Amniotic epithelial cell (primary cell): ENCODE measurements at regions not wholly inside any gene's neighbourhood (a gene's known extent, or its start where the extent isn't known, plus 50 kb on each side); places are given as distances from the start of the nearest gene placed in this dataset.

Source experiments
- DNase-seq: peaks from one replicate; pipeline ENCODE4 v3.0.0-alpha.2; 2010; ENCODE audit warnings: low read depth

DNA sequence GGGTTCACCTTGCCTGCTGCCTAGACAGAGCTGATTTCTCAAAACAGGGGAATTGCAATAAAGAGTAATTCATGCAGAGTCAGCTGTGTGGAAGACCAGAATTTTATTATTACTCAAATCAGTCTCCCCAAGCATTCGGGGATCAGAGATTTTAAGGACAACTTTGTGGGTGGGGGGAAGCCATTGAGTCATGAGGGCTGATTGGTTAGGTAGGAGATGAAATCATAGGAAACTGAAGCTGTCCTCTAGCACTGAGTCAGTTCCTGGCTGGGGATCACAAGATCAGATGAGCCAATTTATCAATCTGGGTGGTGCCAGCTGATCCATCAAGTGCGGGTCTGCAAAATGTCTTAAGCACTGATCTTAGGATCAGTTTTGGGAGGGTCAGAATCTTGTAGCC lies 159.1 kb upstream of the MAP1B start:
- DNase-seq: no peak

DNA sequence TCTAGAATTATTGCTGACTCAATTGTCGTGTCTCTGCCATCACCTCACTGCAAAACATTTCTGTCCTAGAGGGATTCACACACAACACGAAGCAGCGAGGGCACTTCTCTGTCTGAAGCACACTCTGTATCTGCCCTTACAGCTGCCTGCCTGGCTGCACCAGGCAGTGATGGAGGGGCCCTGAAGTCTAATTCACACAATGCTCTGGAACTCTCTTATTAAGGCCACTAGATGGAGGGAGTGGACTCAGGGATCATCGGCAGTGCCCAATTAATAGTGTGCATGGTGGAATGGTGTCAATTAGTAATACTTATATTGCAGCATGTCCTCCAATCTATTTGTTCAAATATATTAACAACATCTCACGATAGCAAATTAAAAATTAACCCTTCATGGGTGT lies 157.5 kb upstream of the MAP1B start:
- no peak for DNase-seq

DNA sequence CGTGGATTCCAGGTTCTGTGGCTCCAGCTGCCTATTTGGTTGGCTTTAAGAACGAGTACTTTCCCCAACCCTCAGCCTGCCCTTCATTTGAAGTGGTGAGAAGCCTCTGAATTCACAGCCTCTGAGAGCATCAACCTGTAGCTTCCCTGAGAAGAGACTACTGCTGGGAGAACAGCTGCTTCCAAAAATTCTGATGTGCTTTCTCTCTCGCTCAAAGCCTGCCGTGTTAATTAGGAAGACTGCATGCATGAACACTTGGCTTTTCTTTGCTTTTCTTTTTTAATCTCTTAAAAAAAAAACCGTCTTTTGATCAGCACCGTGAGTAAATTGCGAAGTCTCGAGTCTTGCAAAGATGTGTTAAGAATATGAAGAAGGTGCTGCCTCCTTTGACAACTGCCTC lies 153.4 kb upstream of the MAP1B start:
- DNase-seq: no peak

- DNase-seq: no peak
These were observed 152.9 kb upstream of the MAP1B start for GRCh38 chr5:71954329-71954728.

DNA sequence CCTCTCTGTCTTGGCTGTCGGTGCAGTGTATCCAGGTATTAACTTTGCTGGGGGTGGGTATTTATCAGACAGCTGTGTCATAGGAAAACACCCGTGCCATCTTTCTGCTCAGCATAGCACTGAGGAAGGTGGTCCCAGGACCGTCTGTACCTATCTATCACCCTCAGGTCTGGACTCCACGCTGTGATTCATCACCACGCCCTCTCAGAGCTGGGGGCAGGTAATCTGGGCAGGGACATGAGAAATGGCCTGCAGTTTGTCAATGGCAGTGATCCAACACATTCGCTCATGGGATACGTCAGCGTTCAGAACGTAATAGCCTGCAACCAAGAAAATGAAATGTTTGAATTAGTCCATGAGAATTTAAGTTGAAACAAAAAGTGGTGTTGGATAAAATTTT lies 151.6 kb upstream of the MAP1B start:
- peak; percentile 56 for DNase-seq

GRCh38 chr5:71957292-71957898 lies 149.9 kb upstream of the MAP1B start:
- DNase-seq: no peak

DNA sequence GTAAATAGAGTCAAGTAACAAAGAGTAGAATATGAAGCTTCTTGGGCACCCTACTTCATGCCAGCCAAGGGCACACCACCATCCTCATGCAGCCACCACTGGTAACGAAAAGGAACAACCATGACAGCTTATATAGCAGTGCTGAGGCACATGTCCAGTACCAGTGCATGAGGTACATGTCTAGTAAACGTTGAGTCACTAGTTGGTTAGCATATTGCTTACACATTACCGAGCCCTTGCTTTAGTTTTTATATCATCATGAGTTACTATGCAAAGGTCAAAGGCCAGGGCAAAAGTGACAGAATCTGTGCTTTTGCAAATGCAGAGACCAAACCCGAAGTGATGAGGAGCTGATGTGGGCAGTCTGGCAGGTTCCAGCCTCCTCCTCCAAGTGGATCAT lies 147.1 kb upstream of the MAP1B start:
- no peak for DNase-seq

GRCh38 chr5:71961786-71962185 lies 145.5 kb upstream of the MAP1B start:
- no peak for DNase-seq

- peak; percentile 4 for DNase-seq
These were observed 137.8 kb upstream of the MAP1B start for GRCh38 chr5:71969460-71969859.

DNA sequence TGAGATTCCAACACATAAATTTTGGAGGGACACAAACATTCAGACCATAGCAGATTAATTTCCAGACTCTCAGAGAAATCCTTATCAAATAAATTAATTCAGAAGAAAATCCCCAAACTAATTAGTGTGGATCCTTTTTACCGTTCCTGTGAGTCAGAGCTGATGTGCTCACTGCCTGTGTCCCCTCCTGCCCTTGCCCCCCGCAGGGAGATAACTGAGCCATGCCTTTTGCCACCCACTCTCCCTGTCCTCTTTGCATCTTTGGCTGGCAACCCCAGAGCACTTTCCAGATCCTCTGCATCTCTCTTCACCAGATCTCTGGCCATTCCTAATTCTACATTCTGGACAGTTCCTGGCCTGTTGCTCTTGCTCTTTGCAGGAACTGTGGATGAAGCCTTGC lies 135.4 kb upstream of the MAP1B start:
- DNase-seq: no peak

GRCh38 chr5:71972777-71973473 lies 134.3 kb upstream of the MAP1B start:
- no peak for DNase-seq

DNA sequence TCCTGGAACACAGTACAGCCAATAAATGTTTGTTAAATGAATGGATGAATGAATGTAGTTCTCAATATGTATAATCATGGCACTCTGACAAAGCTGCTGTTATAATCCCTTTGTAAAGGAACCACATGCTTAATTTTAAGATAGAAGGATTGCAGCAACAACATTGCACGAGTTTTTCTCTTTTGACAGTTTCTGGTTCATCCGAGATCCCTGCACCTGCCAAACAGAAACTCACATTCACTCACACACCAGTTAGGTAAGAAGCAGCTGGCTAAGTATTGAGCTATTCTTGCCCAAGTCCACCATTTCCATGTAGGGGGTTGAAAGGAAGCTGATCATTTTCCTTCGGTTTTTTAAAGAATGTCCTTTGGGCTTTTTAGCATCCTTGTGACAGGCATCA lies 133.7 kb upstream of the MAP1B start:
- DNase-seq: peak; percentile 35

DNA sequence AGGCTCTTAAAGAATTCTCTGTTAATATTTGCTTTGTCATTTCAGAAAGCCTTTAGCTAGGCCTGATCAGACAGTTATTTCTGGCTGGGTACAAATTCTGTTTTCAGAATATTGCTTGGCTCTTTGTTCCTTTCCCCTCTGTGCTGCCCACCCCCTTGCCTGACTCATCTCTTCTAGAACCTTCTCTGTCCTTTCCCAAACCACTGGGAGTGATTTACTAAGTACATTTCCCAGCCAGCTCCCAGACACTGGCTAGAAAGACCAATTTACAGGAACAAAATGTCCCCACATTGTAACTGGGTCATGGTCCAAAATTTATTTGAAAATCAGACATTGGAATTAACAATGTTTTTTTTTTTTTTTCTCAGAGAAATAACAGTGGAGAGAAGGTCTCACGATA lies 133.1 kb upstream of the MAP1B start:
- DNase-seq: peak; percentile 82

- DNase-seq: peak; percentile 64
These were observed 132.7 kb upstream of the MAP1B start for GRCh38 chr5:71974622-71975021.

GRCh38 chr5:71976449-71976848 lies 130.8 kb upstream of the MAP1B start:
- no peak for DNase-seq

GRCh38 chr5:71977311-71977710 lies 130.0 kb upstream of the MAP1B start:
- no peak for DNase-seq

DNA sequence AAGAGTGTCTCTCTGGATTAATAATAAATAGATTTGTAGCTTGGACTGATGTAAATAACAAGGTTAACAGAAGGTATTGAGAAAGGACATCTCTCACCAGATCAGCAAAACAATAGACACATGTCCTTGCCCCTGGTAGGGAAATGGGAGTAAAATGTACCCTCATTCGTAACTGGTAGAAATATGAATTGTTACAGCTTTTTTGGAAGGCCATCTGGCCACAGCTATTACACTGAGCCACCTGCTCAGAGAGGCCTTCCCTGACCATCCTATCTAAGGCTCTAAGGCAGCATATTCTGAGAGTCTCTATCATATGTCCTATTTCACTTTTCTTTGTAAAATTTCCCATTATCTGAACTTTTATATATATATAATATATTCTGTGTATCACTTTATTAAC lies 129.1 kb upstream of the MAP1B start:
- no peak for DNase-seq

DNA sequence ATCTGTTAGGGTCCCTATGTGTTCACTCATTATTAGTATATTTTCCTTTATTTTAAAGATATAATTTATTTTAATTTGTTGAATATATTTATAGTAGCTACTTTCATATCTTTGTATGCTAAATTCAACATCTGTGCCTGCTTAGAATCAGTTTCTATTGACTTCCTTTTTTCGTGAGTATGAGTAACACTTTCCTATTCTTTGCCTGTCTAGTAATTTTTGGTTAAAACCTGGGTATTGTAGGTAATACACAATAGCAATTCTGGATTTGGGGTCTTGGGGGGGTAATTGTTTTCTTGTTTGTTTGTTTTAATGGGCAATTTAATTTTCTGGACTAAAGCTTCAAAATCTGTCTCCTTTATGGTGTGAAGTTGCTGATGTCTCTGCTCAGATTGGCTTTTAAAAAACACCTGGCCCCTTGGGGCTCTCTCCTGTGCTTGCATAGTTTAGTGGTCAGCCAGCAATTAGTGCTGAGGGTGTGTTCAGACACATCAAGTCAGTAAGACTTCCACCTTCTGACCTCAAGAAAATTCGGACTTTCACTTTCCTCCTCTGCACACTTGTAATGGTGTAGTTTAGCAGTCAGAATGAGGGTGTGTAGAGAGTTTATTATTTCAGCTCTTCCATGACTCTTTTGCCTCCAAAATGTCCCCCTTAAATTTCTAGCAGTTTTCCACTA lies 124.4 kb upstream of the MAP1B start:
- no peak for DNase-seq

GRCh38 chr5:71986101-71986500 lies 121.2 kb upstream of the MAP1B start:
- DNase-seq: peak; percentile 8

GRCh38 chr5:71988808-71989207 lies 118.5 kb upstream of the MAP1B start:
- DNase-seq: no peak

DNA sequence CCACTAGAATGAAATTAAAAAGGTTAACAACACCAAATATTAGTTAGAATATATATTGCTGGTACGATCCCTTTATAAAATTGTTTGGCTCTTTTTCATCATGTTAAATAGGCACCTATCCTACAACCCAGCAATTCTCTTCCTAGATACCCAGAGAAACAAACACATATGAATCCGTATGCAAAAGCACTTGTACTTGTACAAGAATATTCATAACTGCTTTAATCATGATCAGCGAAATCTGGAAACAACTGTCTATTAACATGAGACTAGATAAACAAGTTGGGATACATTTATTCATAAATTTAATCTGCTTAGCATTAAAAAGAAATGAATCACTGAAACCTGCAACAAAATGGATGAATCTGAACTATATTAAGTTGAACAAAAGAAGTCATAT lies 113.7 kb upstream of the MAP1B start:
- DNase-seq: no peak

- no peak for DNase-seq
These were observed 110.5 kb upstream of the MAP1B start for GRCh38 chr5:71996789-71997188.

DNA sequence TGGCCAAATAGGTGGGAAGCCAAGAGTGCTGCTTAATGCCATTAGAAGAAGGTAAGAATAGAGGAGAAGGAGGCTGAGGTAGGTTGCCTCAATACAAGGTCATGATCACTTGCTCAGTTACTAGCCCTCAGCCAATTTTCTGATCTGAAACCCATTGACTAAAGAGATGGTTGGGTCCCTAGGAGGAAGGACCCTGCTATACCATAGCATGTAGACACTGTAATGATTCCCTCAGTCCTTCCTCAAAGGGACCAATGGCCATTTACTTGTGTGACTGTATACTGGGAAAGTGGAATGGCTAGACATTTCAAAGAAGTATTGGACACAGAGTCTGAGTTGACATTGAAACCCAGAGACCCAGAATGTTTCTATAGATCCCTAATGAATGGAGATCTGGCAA lies 108.5 kb upstream of the MAP1B start:
- DNase-seq: no peak

GRCh38 chr5:72000707-72001106 lies 106.6 kb upstream of the MAP1B start:
- DNase-seq: no peak
